Progenitor cell of endocrine pancreas (in vitro differentiated cells): ENCODE measurements at regions not wholly inside any gene's neighbourhood (a gene's known extent, or its start where the extent isn't known, plus 50 kb on each side); places are given as distances from the start of the nearest gene placed in this dataset.

ENCODE experiments used
- DNase-seq: peaks from one replicate; pipeline ENCODE4 v3.0.0; 2021; ENCODE audit warnings: low spot score; ENCODE audit not compliant: unreplicated experiment
- H3K27ac Mint-ChIP-seq: 2 replicates; pipeline ENCODE4 v1.8.0; 2021; ENCODE audit warnings: mild to moderate bottlenecking, moderate library complexity, mixed read lengths
- H3K27me3 Mint-ChIP-seq: 2 replicates; pipeline ENCODE4 v1.8.0; 2021; ENCODE audit warnings: mixed read lengths
- H3K36me3 Mint-ChIP-seq: 2 replicates; pipeline ENCODE4 v1.8.0; 2022; ENCODE audit warnings: mixed read lengths; ENCODE audit not compliant: insufficient read depth
- H3K4me1 Mint-ChIP-seq: 2 replicates; pipeline ENCODE4 v1.8.0; 2021; ENCODE audit warnings: low read depth, mixed read lengths
- H3K4me3 Mint-ChIP-seq: 2 replicates; pipeline ENCODE4 v1.8.0; 2021; ENCODE audit warnings: low read depth, mild to moderate bottlenecking, moderate library complexity, mixed read lengths
- H3K9me3 Mint-ChIP-seq: 2 replicates; pipeline ENCODE4 v1.8.0; 2021; ENCODE audit warnings: low read depth, mixed read lengths
- CTCF ChIP-seq: fragments of 200-600 bp; sonication (generic); IDR thresholded peaks from one replicate; pipeline ENCODE4 v1.5.0; 2021; ENCODE audit warnings: antibody characterized with exemption, mild to moderate bottlenecking; ENCODE audit not compliant: unreplicated experiment

GRCh38 chr1:229004066-229004833 lies 266.7 kb upstream of the RAB4A start:
- no peaks in the 10 kb centered on the region for H3K9me3 Mint-ChIP-seq
- H3K27me3 Mint-ChIP-seq, result no peaks in the 10 kb centered on the region
- H3K27ac Mint-ChIP-seq, result no peak overlapping the region
- no peak for TF ChIP-seq CTCF
- H3K4me3 Mint-ChIP-seq, result no peak overlapping the region
- H3K4me1 Mint-ChIP-seq, result peaks cover 17% of the 10 kb centered on the region
- no peaks in the 10 kb centered on the region for H3K36me3 Mint-ChIP-seq
- DNase-seq, result no peak

DNA sequence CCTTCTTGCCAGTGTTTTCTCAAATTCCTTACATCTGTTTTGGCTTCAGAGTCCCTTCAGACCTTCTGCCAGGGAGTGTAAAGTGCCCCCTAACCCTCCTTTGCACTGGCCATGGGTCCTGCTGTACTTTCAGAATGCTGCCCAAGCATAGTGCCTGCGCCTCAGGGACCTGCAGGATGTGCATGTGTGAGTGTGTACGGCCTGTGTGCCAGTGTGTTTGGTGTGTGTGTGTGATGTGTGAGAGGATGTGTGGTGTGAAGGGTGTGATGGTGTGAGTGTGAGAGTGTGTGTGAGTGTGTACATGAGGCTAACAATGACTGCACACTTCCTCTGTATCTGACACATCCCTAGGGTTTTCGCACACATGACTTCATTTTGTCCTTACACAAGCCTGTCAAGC lies 265.8 kb upstream of the RAB4A start:
- no peak for DNase-seq
- Mint-ChIP-seq H3K27me3 (no peaks in the 10 kb centered on the region), H3K4me3 (no peak overlapping the region), H3K36me3 (no peaks in the 10 kb centered on the region), H3K4me1 (peaks cover 17% of the 10 kb centered on the region), H3K27ac (no peak overlapping the region), H3K9me3 (no peaks in the 10 kb centered on the region)
- no peak for TF ChIP-seq CTCF

DNA sequence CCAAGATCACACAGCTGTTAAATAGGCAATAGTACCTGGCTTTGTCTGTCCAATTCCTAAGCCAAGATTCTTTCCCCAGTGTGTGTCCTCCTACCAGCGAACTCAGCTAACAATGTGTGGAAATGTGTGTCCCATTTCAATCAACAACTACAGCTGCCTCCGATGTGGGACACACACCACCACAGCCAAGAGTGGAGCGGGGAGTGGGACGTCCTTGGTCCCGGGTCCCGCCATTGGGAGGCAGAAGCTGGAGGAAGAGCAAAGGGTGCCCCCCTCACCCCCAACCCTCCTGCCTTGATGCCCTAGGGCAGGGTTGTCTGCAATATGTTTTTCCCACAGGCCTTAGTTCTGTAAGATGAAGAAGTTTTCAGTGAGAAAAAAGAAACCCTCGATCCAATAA lies 265.4 kb upstream of the RAB4A start:
- no peak for TF ChIP-seq CTCF
- Mint-ChIP-seq H3K36me3 (no peaks in the 10 kb centered on the region), H3K27ac (no peak overlapping the region), H3K9me3 (no peaks in the 10 kb centered on the region), H3K4me1 (peaks cover 17% of the 10 kb centered on the region), H3K27me3 (no peaks in the 10 kb centered on the region), H3K4me3 (no peak overlapping the region)
- DNase-seq, result no peak

DNA sequence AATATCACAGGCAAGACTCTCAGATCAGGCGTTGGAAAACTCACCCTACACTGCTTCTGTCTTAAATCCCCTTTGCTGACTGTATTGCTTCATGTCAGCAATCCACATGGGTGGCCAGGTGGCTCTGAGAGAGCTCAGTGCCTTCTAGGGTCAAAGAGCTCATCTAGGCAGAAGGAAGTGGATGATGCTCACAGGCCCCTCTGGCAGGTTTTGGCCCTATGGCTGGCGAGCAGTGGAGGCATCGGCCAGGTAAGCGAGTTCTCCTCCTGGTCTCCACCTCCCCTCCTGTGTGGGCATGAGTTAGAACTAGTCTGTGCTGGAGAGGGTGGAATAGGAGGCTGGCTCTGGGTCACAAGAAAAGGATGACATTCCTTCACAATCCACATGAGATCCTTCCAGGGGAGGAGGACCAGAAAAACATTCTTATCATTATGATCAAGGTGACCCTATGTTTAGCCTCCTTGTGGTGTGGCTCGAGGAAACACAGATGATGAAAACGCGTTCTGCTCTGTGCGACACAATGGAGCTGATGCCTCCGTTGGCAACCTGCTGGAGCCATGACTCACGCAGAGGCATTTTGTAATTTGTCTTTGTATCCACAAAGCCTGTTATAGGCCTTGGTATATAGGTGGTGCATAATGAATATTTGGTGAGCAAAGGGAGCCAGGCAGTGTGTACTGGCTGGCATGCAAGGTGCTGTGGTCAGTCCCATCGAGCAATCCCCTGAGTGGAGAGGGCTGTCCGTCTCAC lies 264.6 kb upstream of the RAB4A start:
- TF ChIP-seq CTCF, result no peak
- Mint-ChIP-seq H3K27me3 (no peaks in the 10 kb centered on the region), H3K36me3 (no peaks in the 10 kb centered on the region), H3K27ac (no peak overlapping the region), H3K4me1 (peaks cover 17% of the 10 kb centered on the region), H3K9me3 (no peaks in the 10 kb centered on the region), H3K4me3 (no peak overlapping the region)
- DNase-seq, result no peak

GRCh38 chr1:229007167-229007566 lies 263.7 kb upstream of the RAB4A start:
- Mint-ChIP-seq H3K36me3 (no peaks in the 10 kb centered on the region), H3K4me3 (no peak overlapping the region), H3K27me3 (no peaks in the 10 kb centered on the region)

More at GRCh38 chr1:229007167-229007566, 263.7 kb upstream of the RAB4A start:
- TF ChIP-seq CTCF, result no peak
- no peak for DNase-seq
- H3K27ac Mint-ChIP-seq, result no peak overlapping the region
- no peaks in the 10 kb centered on the region for H3K9me3 Mint-ChIP-seq
- H3K4me1 Mint-ChIP-seq, result peaks cover 14% of the 10 kb centered on the region
